HEK293 (cell line): ENCODE measurements at regions not wholly inside any gene's neighbourhood (a gene's known extent, or its start where the extent isn't known, plus 50 kb on each side); places are given as distances from the start of the nearest gene placed in this dataset.

Source experiments
- CTCF ChIA-PET: fragments of 350-600 bp; formaldehyde crosslinking; extraction: SDS; loops from one replicate; lab custom pipeline; 2021; ENCODE audit warnings: antibody characterized with exemption; lab: Yijun Ruan, JAX
- POLR2A ChIA-PET: fragments of 300-600 bp; formaldehyde crosslinking; extraction: SDS; loops from one replicate; lab custom pipeline; 2020; ENCODE audit warnings: antibody characterized with exemption, inconsistent platforms; lab: Yijun Ruan, JAX
- H3K27ac ChIP-seq: fragments of 200-500 bp; sonication (Bioruptor generic); 2 replicates; pipeline ENCODE4 v1.5.1; 2014; ENCODE audit warnings: low read depth, low read length, control low read depth, inconsistent platforms; ENCODE audit errors: extremely low read depth
- H3K36me3 ChIP-seq, 2 experiments: fragments of 200-500 bp in 1 of 2; sonication (Bioruptor generic) in 1 of 2; 1 replicate in 1 of 2; 2 replicates in 1 of 2; pipeline ENCODE4 v1.5.1; 2014 to 2017; ENCODE audit warnings: inconsistent platforms in 2 of 2, low read length in 2 of 2; ENCODE audit not compliant: control insufficient read depth in 2 of 2, insufficient read depth in 1 of 2
- H3K4me1 ChIP-seq: fragments of 200-500 bp; sonication (Bioruptor generic); 2 replicates; pipeline ENCODE4 v1.5.1; 2014; ENCODE audit warnings: mild to moderate bottlenecking, low read length, inconsistent platforms; ENCODE audit not compliant: control insufficient read depth, insufficient read depth
- H3K4me3 ChIP-seq: 2 replicates; pipeline ENCODE4 v1.5.1; 2011; ENCODE audit warnings: low read depth, mild to moderate bottlenecking, control low read depth, low read length, moderate library complexity
- H3K9me3 ChIP-seq: fragments of 200-500 bp; sonication (Bioruptor generic); 2 replicates; pipeline ENCODE4 v1.5.1; 2014; ENCODE audit warnings: low read depth, low read length, inconsistent platforms; ENCODE audit not compliant: control insufficient read depth, insufficient read depth
- EGR2 ChIP-seq: fragments of 450-650 bp; formaldehyde crosslinking; IDR thresholded peaks from 2 replicates; pipeline ENCODE4 v1.5.1; 2016; ENCODE audit warnings: low read depth, missing biosample characterization, missing genetic modification characterization
- KLF9 ChIP-seq: fragments of 450-650 bp; formaldehyde crosslinking; IDR thresholded peaks from 2 replicates; pipeline ENCODE4 v1.5.1; 2016; ENCODE audit warnings: missing biosample characterization, missing genetic modification characterization, low read depth
- MYNN ChIP-seq: fragments of 450-650 bp; formaldehyde crosslinking; IDR thresholded peaks from 2 replicates; pipeline ENCODE4 v1.5.1; 2016; ENCODE audit warnings: missing biosample characterization, missing genetic modification characterization, borderline replicate concordance
- SCRT1 ChIP-seq: fragments of 450-650 bp; formaldehyde crosslinking; IDR thresholded peaks from 2 replicates; pipeline ENCODE4 v1.5.1; 2016; ENCODE audit warnings: missing biosample characterization, missing genetic modification characterization, borderline replicate concordance
- SETDB1 ChIP-seq: IDR thresholded peaks from one replicate; pipeline ENCODE4 v1.6.1; 2017; ENCODE audit warnings: mild to moderate bottlenecking, low read length, moderate library complexity, mixed read lengths; ENCODE audit not compliant: insufficient read length
- TCF7L2 ChIP-seq: IDR thresholded peaks from 2 replicates; pipeline ENCODE4 v1.6.1; 2011; ENCODE audit warnings: low read depth, mild to moderate bottlenecking, inconsistent platforms, low read length, moderate library complexity, borderline replicate concordance
- YY1 ChIP-seq: fragments of 450-650 bp; formaldehyde crosslinking; IDR thresholded peaks from 2 replicates; pipeline ENCODE4 v1.5.1; 2018; ENCODE audit warnings: missing biosample characterization, missing genetic modification characterization
- ZBTB20 ChIP-seq: fragments of 450-650 bp; formaldehyde crosslinking; IDR thresholded peaks from 2 replicates; pipeline ENCODE4 v1.5.1; 2016; ENCODE audit warnings: missing biosample characterization, missing genetic modification characterization
- ZNF10 ChIP-seq: fragments of 450-650 bp; formaldehyde crosslinking; IDR thresholded peaks from 2 replicates; pipeline ENCODE4 v1.5.1; 2017; ENCODE audit warnings: missing biosample characterization, missing genetic modification characterization
- ZNF132 ChIP-seq: fragments of 450-650 bp; formaldehyde crosslinking; IDR thresholded peaks from 2 replicates; pipeline ENCODE4 v1.5.1; 2017; ENCODE audit warnings: missing biosample characterization, missing genetic modification characterization, borderline replicate concordance
- ZNF221 ChIP-seq: fragments of 450-650 bp; formaldehyde crosslinking; IDR thresholded peaks from 2 replicates; pipeline ENCODE4 v1.5.1; 2017; ENCODE audit warnings: missing biosample characterization, missing genetic modification characterization, borderline replicate concordance
- ZNF292 ChIP-seq: fragments of 450-650 bp; formaldehyde crosslinking; IDR thresholded peaks from 2 replicates; pipeline ENCODE4 v1.5.1; 2016; ENCODE audit warnings: low read depth, missing biosample characterization, missing genetic modification characterization, borderline replicate concordance
- ZNF324 ChIP-seq: fragments of 450-650 bp; formaldehyde crosslinking; IDR thresholded peaks from 2 replicates; pipeline ENCODE4 v1.5.1; 2016; ENCODE audit warnings: missing biosample characterization, missing genetic modification characterization
- ZNF394 ChIP-seq: fragments of 450-650 bp; formaldehyde crosslinking; IDR thresholded peaks from 2 replicates; pipeline ENCODE4 v1.5.1; 2016; ENCODE audit warnings: missing biosample characterization, missing genetic modification characterization, mild to moderate bottlenecking, moderate library complexity, borderline replicate concordance
- ZNF514 ChIP-seq: fragments of 450-650 bp; formaldehyde crosslinking; IDR thresholded peaks from 2 replicates; pipeline ENCODE4 v1.5.1; 2016; ENCODE audit warnings: missing biosample characterization, missing genetic modification characterization
- ZNF544 ChIP-seq: fragments of 450-650 bp; formaldehyde crosslinking; IDR thresholded peaks from 2 replicates; pipeline ENCODE4 v1.5.0; 2017; ENCODE audit warnings: missing biosample characterization, missing genetic modification characterization
- ZNF548 ChIP-seq: fragments of 450-650 bp; formaldehyde crosslinking; IDR thresholded peaks from 2 replicates; pipeline ENCODE4 v1.5.1; 2016; ENCODE audit warnings: missing biosample characterization, missing genetic modification characterization
- ZNF558 ChIP-seq: fragments of 450-650 bp; formaldehyde crosslinking; IDR thresholded peaks from 2 replicates; pipeline ENCODE4 v1.5.1; 2016; ENCODE audit warnings: missing biosample characterization, missing genetic modification characterization
- ZNF610 ChIP-seq: fragments of 450-650 bp; formaldehyde crosslinking; IDR thresholded peaks from 2 replicates; pipeline ENCODE4 v1.5.1; 2016; ENCODE audit warnings: missing biosample characterization, missing genetic modification characterization, borderline replicate concordance
- ZNF677 ChIP-seq: fragments of 450-650 bp; IDR thresholded peaks from 2 replicates; pipeline ENCODE4 v1.5.0; 2018; ENCODE audit warnings: missing biosample characterization, mild to moderate bottlenecking, missing genetic modification characterization, moderate library complexity
- ZNF768 ChIP-seq: fragments of 450-650 bp; formaldehyde crosslinking; IDR thresholded peaks from 2 replicates; pipeline ENCODE4 v1.5.1; 2018; ENCODE audit warnings: missing biosample characterization, mild to moderate bottlenecking, missing genetic modification characterization
- ZNF776 ChIP-seq: fragments of 450-650 bp; formaldehyde crosslinking; IDR thresholded peaks from 2 replicates; pipeline ENCODE4 v1.5.0; 2017; ENCODE audit warnings: missing biosample characterization, missing genetic modification characterization, borderline replicate concordance
- ZNF830 ChIP-seq: fragments of 450-650 bp; IDR thresholded peaks from 2 replicates; pipeline ENCODE4 v1.5.0; 2018; ENCODE audit warnings: missing biosample characterization, missing genetic modification characterization, low read depth, mild to moderate bottlenecking, moderate library complexity
- TF ChIP-seq, protein P1 (sequence below): IDR thresholded peaks from 2 replicates; pipeline ENCODE4 v1.6.1; 2011; ENCODE audit warnings: mild to moderate bottlenecking, low read depth, low read length, borderline replicate concordance
- TF ChIP-seq, protein P2 (sequence below): fragments of 450-650 bp; IDR thresholded peaks from 2 replicates; pipeline ENCODE4 v1.5.1; 2018; ENCODE audit warnings: missing biosample characterization, mild to moderate bottlenecking, missing genetic modification characterization
- TF ChIP-seq, protein P3 (sequence below): fragments of 450-650 bp; formaldehyde crosslinking; IDR thresholded peaks from 2 replicates; pipeline ENCODE4; 2016; ENCODE audit warnings: missing biosample characterization, missing genetic modification characterization

DNA sequence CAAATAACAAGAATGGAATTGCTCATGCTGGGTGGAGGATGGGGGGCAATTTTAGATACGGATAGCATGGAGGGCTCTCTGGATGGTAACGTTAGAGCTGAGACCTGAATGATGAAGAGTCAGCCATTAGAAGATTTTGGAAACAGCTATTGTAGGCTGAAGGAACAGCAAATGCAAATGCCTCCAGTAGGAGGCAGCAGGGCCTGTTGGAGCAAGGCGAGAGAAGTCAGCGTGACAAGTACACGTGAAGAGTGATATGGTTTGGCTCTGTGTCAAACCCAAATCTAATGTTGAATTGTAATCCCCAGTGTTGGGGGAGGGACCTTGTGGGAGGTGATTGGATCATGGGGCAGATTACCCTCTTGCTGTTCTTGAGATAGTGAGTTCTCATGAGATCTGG, 59.3 kb upstream of the SOD3 start:
- H3K9me3 ChIP-seq, result no peaks in the 10 kb centered on the region
- no peaks in the 10 kb centered on the region for H3K4me1 ChIP-seq
- H3K27ac ChIP-seq, result no peak overlapping the region
- no peak overlapping the region for H3K4me3 ChIP-seq
- TF ChIP-seq, protein P1, sequence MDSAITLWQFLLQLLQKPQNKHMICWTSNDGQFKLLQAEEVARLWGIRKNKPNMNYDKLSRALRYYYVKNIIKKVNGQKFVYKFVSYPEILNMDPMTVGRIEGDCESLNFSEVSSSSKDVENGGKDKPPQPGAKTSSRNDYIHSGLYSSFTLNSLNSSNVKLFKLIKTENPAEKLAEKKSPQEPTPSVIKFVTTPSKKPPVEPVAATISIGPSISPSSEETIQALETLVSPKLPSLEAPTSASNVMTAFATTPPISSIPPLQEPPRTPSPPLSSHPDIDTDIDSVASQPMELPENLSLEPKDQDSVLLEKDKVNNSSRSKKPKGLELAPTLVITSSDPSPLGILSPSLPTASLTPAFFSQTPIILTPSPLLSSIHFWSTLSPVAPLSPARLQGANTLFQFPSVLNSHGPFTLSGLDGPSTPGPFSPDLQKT, result no peak
- TF ChIP-seq ZNF776 (tag by site-specific recombination) (no peak), EGR2 (tag by site-specific recombination) (no peak), ZNF221 (tag by site-specific recombination) (no peak), KLF9 (tag by site-specific recombination) (no peak), ZNF677 (tag by site-specific recombination) (no peak)
- TF ChIP-seq, protein P2, sequence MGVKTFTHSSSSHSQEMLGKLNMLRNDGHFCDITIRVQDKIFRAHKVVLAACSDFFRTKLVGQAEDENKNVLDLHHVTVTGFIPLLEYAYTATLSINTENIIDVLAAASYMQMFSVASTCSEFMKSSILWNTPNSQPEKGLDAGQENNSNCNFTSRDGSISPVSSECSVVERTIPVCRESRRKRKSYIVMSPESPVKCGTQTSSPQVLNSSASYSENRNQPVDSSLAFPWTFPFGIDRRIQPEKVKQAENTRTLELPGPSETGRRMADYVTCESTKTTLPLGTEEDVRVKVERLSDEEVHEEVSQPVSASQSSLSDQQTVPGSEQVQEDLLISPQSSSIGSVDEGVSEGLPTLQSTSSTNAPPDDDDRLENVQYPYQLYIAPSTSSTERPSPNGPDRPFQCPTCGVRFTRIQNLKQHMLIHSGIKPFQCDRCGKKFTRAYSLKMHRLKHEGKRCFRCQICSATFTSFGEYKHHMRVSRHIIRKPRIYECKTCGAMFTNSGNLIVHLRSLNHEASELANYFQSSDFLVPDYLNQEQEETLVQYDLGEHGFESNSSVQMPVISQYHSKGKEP (tag by site-specific recombination), result no peak
- no peaks in the 10 kb centered on the region for H3K36me3 ChIP-seq
- POLR2A ChIA-PET, result no interaction called here
- CTCF ChIA-PET, result no interaction called here

DNA sequence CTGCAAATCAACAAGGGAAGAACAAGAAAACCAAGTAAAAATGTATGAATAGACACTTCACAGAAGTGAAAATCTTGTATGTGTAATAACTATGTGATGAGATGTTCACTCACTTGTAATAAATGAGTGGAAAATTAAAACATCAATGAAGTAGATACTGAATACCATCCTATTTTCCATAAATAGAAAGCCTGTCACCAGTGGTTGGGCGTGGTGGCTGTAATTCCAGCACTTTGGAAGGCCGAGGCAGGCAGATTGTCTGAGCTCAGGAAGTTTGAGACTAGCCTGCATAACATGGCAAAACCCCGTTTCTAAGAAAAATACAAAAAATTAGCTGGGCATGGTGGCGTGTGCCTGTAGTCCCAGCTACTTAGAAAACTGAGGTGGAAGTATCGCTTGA, 53.5 kb upstream of the SOD3 start:
- Histone ChIP-seq H3K9me3 (no peaks in the 10 kb centered on the region), H3K36me3 (no peaks in the 10 kb centered on the region), H3K27ac (no peak overlapping the region), H3K4me1 (no peaks in the 10 kb centered on the region), H3K4me3 (no peak overlapping the region)
- POLR2A ChIA-PET, result no interaction called here
- TF ChIP-seq ZNF558 (no peak), ZNF610 (tag by site-specific recombination) (no peak), ZBTB20 (tag by site-specific recombination) (no peak), ZNF514 (tag by site-specific recombination) (no peak), ZNF830 (tag by site-specific recombination) (no peak), TCF7L2 (no peak), ZNF10 (tag by site-specific recombination) (no peak), ZNF292 (no peak), SCRT1 (tag by site-specific recombination) (no peak), ZNF544 (no peak), YY1 (tag by site-specific recombination) (no peak), ZNF768 (no peak), ZNF548 (tag by site-specific recombination) (no peak), ZNF132 (tag by site-specific recombination) (no peak), ZNF324 (tag by site-specific recombination) (no peak), SETDB1 (no peak), ZNF394 (tag by site-specific recombination) (no peak), MYNN (tag by site-specific recombination) (no peak), EGR2 (tag by site-specific recombination) (no peak)
- TF ChIP-seq, protein P3, sequence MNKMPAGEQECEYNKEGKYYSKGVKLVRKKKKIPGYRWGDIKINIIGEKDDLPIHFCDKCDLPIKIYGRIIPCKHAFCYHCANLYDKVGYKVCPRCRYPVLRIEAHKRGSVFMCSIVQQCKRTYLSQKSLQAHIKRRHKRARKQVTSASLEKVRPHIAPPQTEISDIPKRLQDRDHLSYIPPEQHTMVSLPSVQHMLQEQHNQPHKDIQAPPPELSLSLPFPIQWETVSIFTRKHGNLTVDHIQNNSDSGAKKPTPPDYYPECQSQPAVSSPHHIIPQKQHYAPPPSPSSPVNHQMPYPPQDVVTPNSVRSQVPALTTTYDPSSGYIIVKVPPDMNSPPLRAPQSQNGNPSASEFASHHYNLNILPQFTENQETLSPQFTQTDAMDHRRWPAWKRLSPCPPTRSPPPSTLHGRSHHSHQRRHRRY (tag by site-specific recombination), result no peak
- CTCF ChIA-PET, result interaction anchor here (0.7 kb wide), 1 partner anchor 215 kb away, joined by 4 read pairs; no protein-coding TSS in a partner anchor
